ENCODE measurements at regions not wholly inside any gene's neighbourhood (a gene's known extent, or its start where the extent isn't known, plus 50 kb on each side); places are given as distances from the start of the nearest gene placed in this dataset.

GRCh38 chr16:74076568-74076967 is 220.0 kb upstream of the PSMD7 start:
- H3K27me3 ChIP-seq (ENCODE audit: insufficient read depth, low read length), result peaks cover 33% of the 10 kb centered on the region
- H2AFZ ChIP-seq (ENCODE audit: low read depth, low read length, poor library complexity, severe bottlenecking), result no peak overlapping the region
- H3K9ac ChIP-seq (ENCODE audit: low read length), result no peak overlapping the region
- TF ChIP-seq, protein P1, sequence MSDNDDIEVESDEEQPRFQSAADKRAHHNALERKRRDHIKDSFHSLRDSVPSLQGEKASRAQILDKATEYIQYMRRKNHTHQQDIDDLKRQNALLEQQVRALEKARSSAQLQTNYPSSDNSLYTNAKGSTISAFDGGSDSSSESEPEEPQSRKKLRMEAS (IDR thresholded peaks at IDR 0.05), result no peak
- no peak for ATAC-seq
- no peak for DNase-seq (ENCODE audit: low read depth, low spot score)
- H3K79me2 ChIP-seq (ENCODE audit: insufficient read depth, low read length), result no peaks in the 10 kb centered on the region
- H3K4me1 ChIP-seq (ENCODE audit: control insufficient read depth in 1 of 2, insufficient read depth in 2 of 2, low read length in 2 of 2), result no peaks in the 10 kb centered on the region
- CTCF ChIA-PET, result no interaction called here
- H3K9me2 ChIP-seq (ENCODE audit: insufficient read depth), result no peaks in the 10 kb centered on the region
- RAD21 ChIA-PET (ENCODE audit: low non-redundant PET in 1 of 2, low total read pairs in 2 of 2, uncharacterized antibody in 2 of 2, unreplicated experiment in 2 of 2), result no interaction called here
- intact Hi-C loops (cut with micrococcal nuclease), result no loop called here
- no peaks in the 10 kb centered on the region for H3K36me3 ChIP-seq (ENCODE audit: control insufficient read depth in 1 of 2, insufficient read depth in 2 of 2, low read length in 2 of 2)
- no peak overlapping the region for H3K27ac ChIP-seq (ENCODE audit: low read depth, low read length)
- no peaks in the 10 kb centered on the region; a peak in 1 of 4 replicates for H3K9me3 ChIP-seq (ENCODE audit: control insufficient read depth in 1 of 2, insufficient read depth in 1 of 2, low read depth in 1 of 2, low read length in 2 of 2)
- H4K20me1 ChIP-seq (ENCODE audit: insufficient read depth), result no peaks in the 10 kb centered on the region
- H3K4me2 ChIP-seq (ENCODE audit: low read length), result no peak overlapping the region
- POLR2A ChIA-PET, result no interaction called here
- BruUV-seq (replicated peaks), result no TSS peak
- no peak overlapping the region for H3K4me3 ChIP-seq (replicated peaks in 1 of 2; ENCODE audit: low read depth in 1 of 2, low read length in 2 of 2)

GRCh38 chr16:74075393-74075792 is 221.2 kb upstream of the PSMD7 start:
- H3K36me3 ChIP-seq (ENCODE audit: control insufficient read depth in 1 of 2, insufficient read depth in 2 of 2, low read length in 2 of 2), result no peaks in the 10 kb centered on the region
- no TSS peak for BruUV-seq (replicated peaks)
- no peaks in the 10 kb centered on the region for H3K9me2 ChIP-seq (ENCODE audit: insufficient read depth)
- peaks cover 38% of the 10 kb centered on the region for H3K27me3 ChIP-seq (ENCODE audit: insufficient read depth, low read length)
- CTCF ChIA-PET, result no interaction called here
- no peak for DNase-seq (ENCODE audit: low read depth, low spot score)
- no peaks in the 10 kb centered on the region for H3K79me2 ChIP-seq (ENCODE audit: insufficient read depth, low read length)
- no peak for ATAC-seq
- H3K4me2 ChIP-seq (ENCODE audit: low read length), result no peak overlapping the region
- no peaks in the 10 kb centered on the region for H3K4me1 ChIP-seq (ENCODE audit: control insufficient read depth in 1 of 2, insufficient read depth in 2 of 2, low read length in 2 of 2)
- H3K27ac ChIP-seq (ENCODE audit: low read depth, low read length), result no peak overlapping the region
- no peaks in the 10 kb centered on the region; a peak in 1 of 4 replicates for H3K9me3 ChIP-seq (ENCODE audit: control insufficient read depth in 1 of 2, insufficient read depth in 1 of 2, low read depth in 1 of 2, low read length in 2 of 2)
- intact Hi-C loops (cut with micrococcal nuclease), result no loop called here
- H4K20me1 ChIP-seq (ENCODE audit: insufficient read depth), result no peaks in the 10 kb centered on the region
- RAD21 ChIA-PET (ENCODE audit: low non-redundant PET in 1 of 2, low total read pairs in 2 of 2, uncharacterized antibody in 2 of 2, unreplicated experiment in 2 of 2), result no interaction called here
- H3K9ac ChIP-seq (ENCODE audit: low read length), result no peak overlapping the region
- no peak overlapping the region for H2AFZ ChIP-seq (ENCODE audit: low read depth, low read length, poor library complexity, severe bottlenecking)
- H3K4me3 ChIP-seq (replicated peaks in 1 of 2; ENCODE audit: low read depth in 1 of 2, low read length in 2 of 2), result no peak overlapping the region
- POLR2A ChIA-PET, result no interaction called here
- TF ChIP-seq RAD21 (IDR thresholded peaks at IDR 0.05; ENCODE audit: low read depth) (no peak), JUND (IDR thresholded peaks at IDR 0.05) (no peak), EZH2 (IDR thresholded peaks at IDR 0.05) (no peak), SRF (IDR thresholded peaks at IDR 0.05; ENCODE audit: low read depth) (no peak), POLR2A (IDR thresholded peaks at IDR 0.05; ENCODE audit: borderline replicate concordance, extremely low read depth, insufficient read depth, insufficient read length) (no peak), ZNF274 (IDR thresholded peaks at IDR 0.05; ENCODE audit: low read depth, low read length) (no peak), ELF1 (IDR thresholded peaks at IDR 0.05; ENCODE audit: borderline replicate concordance, low read depth) (no peak), YY1 (IDR thresholded peaks at IDR 0.05; ENCODE audit: extremely low read depth, insufficient replicate concordance, low read depth, low read length) (no peak), CEBPB (IDR thresholded peaks at IDR 0.05; ENCODE audit: low read depth) (no peak), CBX3 (IDR thresholded peaks at IDR 0.05; ENCODE audit: low read depth) (no peak), ZFX (IDR thresholded peaks at IDR 0.05) (no peak), SP1 (IDR thresholded peaks at IDR 0.05; ENCODE audit: low read depth) (no peak)
- TF ChIP-seq, protein P2, sequence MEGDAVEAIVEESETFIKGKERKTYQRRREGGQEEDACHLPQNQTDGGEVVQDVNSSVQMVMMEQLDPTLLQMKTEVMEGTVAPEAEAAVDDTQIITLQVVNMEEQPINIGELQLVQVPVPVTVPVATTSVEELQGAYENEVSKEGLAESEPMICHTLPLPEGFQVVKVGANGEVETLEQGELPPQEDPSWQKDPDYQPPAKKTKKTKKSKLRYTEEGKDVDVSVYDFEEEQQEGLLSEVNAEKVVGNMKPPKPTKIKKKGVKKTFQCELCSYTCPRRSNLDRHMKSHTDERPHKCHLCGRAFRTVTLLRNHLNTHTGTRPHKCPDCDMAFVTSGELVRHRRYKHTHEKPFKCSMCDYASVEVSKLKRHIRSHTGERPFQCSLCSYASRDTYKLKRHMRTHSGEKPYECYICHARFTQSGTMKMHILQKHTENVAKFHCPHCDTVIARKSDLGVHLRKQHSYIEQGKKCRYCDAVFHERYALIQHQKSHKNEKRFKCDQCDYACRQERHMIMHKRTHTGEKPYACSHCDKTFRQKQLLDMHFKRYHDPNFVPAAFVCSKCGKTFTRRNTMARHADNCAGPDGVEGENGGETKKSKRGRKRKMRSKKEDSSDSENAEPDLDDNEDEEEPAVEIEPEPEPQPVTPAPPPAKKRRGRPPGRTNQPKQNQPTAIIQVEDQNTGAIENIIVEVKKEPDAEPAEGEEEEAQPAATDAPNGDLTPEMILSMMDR (IDR thresholded peaks at IDR 0.05 in 2 of 3, conservative IDR thresholded peaks at IDR 0.05 in 1 of 3; ENCODE audit: borderline replicate concordance in 1 of 3, insufficient read depth in 1 of 3, low read depth in 2 of 3, low read length in 2 of 3), result no peak
- TF ChIP-seq, protein P3, sequence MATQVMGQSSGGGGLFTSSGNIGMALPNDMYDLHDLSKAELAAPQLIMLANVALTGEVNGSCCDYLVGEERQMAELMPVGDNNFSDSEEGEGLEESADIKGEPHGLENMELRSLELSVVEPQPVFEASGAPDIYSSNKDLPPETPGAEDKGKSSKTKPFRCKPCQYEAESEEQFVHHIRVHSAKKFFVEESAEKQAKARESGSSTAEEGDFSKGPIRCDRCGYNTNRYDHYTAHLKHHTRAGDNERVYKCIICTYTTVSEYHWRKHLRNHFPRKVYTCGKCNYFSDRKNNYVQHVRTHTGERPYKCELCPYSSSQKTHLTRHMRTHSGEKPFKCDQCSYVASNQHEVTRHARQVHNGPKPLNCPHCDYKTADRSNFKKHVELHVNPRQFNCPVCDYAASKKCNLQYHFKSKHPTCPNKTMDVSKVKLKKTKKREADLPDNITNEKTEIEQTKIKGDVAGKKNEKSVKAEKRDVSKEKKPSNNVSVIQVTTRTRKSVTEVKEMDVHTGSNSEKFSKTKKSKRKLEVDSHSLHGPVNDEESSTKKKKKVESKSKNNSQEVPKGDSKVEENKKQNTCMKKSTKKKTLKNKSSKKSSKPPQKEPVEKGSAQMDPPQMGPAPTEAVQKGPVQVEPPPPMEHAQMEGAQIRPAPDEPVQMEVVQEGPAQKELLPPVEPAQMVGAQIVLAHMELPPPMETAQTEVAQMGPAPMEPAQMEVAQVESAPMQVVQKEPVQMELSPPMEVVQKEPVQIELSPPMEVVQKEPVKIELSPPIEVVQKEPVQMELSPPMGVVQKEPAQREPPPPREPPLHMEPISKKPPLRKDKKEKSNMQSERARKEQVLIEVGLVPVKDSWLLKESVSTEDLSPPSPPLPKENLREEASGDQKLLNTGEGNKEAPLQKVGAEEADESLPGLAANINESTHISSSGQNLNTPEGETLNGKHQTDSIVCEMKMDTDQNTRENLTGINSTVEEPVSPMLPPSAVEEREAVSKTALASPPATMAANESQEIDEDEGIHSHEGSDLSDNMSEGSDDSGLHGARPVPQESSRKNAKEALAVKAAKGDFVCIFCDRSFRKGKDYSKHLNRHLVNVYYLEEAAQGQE (IDR thresholded peaks at IDR 0.05; ENCODE audit: low read depth), result no peak
